Esophagus squamous epithelium (tissue), 5 donors: ENCODE measurements at regions not wholly inside any gene's neighbourhood (a gene's known extent, or its start where the extent isn't known, plus 50 kb on each side); places are given as distances from the start of the nearest gene placed in this dataset.

Experiments used
- DNase-seq: peaks from one replicate; lab custom pipeline; 2025; lab: John Stamatoyannopoulos, UW
- H3K27ac ChIP-seq, 4 donors: fragments of 200-600 bp; sonication (generic); one replicate each; pipeline ENCODE4 v1.5.1; 2016 to 2019; ENCODE audit warnings: mild to moderate bottlenecking in 1 of 4
- H3K27me3 ChIP-seq, 4 donors: fragments of 200-600 bp; sonication (generic); 1 replicate in 3 of 4; 2 replicates in 1 of 4; pipeline versions ENCODE4 v1.5.1 to v1.6.0; 2017 to 2021; ENCODE audit warnings: antibody characterized with exemption in 1 of 4
- H3K36me3 ChIP-seq, 3 donors: fragments of 200-600 bp; sonication (generic); one replicate each; pipeline ENCODE4 v1.5.1; 2016 to 2019
- H3K4me1 ChIP-seq, 3 donors: fragments of 200-600 bp; sonication (generic); one replicate each; pipeline ENCODE4 v1.5.1; 2017 to 2019
- H3K4me3 ChIP-seq, 4 donors: fragments of 200-600 bp; sonication (generic); 1 replicate in 3 of 4; 2 replicates in 1 of 4; pipeline ENCODE4 v1.5.1; 2016 to 2019; ENCODE audit warnings: mild to moderate bottlenecking in 2 of 4, moderate library complexity in 1 of 4
- H3K9me3 ChIP-seq, 3 donors: fragments of 200-600 bp; sonication (generic); one replicate each; pipeline ENCODE4 v1.5.1; 2016 to 2019
- CTCF ChIP-seq, 6 experiments: fragments of 450-650 bp in 4 of 6; fragments of 200-600 bp in 2 of 6; sonication (generic) in 2 of 6; IDR thresholded peaks; one replicate each; pipeline ENCODE4 v1.5.1; 2016 to 2019; ENCODE audit warnings: antibody characterized with exemption in 6 of 6, mild to moderate bottlenecking in 4 of 6, moderate library complexity in 4 of 6
- POLR2A ChIP-seq, 4 donors: fragments of 450-650 bp; IDR thresholded peaks; one replicate each; pipeline ENCODE4 v1.6.1; 2017; ENCODE audit warnings: antibody characterized with exemption in 4 of 4, mild to moderate bottlenecking in 4 of 4, moderate library complexity in 3 of 4
- WGBS, 2 donors: methylation state at CpG; one replicate each; pipeline ENCODE4 v1.1.5; 2018; 5-methylcytosine and 5-hydroxymethylcytosine counted together
- intact Hi-C: fragments of 100-400 bp; cut with DNase I; formaldehyde crosslinking; loops from one replicate; pipeline ENCODE4 v1.15.0; 2022
- donor health status: DM: yes; HTN: yes; CAD: no.

GRCh38 chr12:115708801-115709200 is 568.7 kb downstream of the MED13L start:
- Histone ChIP-seq H3K4me1 (no peaks in the 10 kb centered on the region), H3K36me3 (no peaks in the 10 kb centered on the region), H3K9me3 (no peaks in the 10 kb centered on the region), H3K4me3 (no peak overlapping the region), H3K27me3 (peaks cover 0 to 5% (median 0%) of the 10 kb centered on the region in 4 donors), H3K27ac (no peak overlapping the region)
- intact Hi-C loops, result no loop called here
- no peak for TF ChIP-seq CTCF (IDR thresholded peaks at IDR 0.05)
- no peak for TF ChIP-seq POLR2A (IDR thresholded peaks at IDR 0.05)
- DNase-seq, result no peak
- 24 to 30% methylated on average over 2 of the region's 2 CpGs for WGBS, 2 donors

GRCh38 chr12:115700896-115701465 is 576.5 kb downstream of the MED13L start:
- peaks cover 0 to 20% (median 0%) of the 10 kb centered on the region in 4 donors for H3K27me3 ChIP-seq
- 47 to 55% methylated on average over 7 of the region's 7 CpGs for WGBS, 2 donors
- TF ChIP-seq POLR2A (IDR thresholded peaks at IDR 0.05), result no peak
- no peak for TF ChIP-seq CTCF (IDR thresholded peaks at IDR 0.05)
- no peak for DNase-seq
- no peaks in the 10 kb centered on the region for H3K36me3 ChIP-seq
- intact Hi-C loops, result no loop called here
- H3K9me3 ChIP-seq, result no peaks in the 10 kb centered on the region
- H3K4me1 ChIP-seq, result no peaks in the 10 kb centered on the region
- no peak overlapping the region for H3K27ac ChIP-seq
- no peak overlapping the region for H3K4me3 ChIP-seq

- 83 to 93% methylated on average over 1 to 2 of the region's 2 CpGs for WGBS, 2 donors
- Histone ChIP-seq H3K36me3 (no peaks in the 10 kb centered on the region), H3K4me1 (no peaks in the 10 kb centered on the region), H3K27me3 (peaks cover 0 to 20% (median 0%) of the 10 kb centered on the region in 4 donors), H3K4me3 (no peak overlapping the region), H3K9me3 (no peaks in the 10 kb centered on the region), H3K27ac (no peak overlapping the region)
- TF ChIP-seq CTCF (IDR thresholded peaks at IDR 0.05), result no peak
- intact Hi-C loops, result no loop called here
- DNase-seq, result no peak
Measured at GRCh38 chr12:115700081-115700480, 577.4 kb downstream of the MED13L start.

- H3K36me3 ChIP-seq, result no peaks in the 10 kb centered on the region
- intact Hi-C loops, result no loop called here
- no peaks in the 10 kb centered on the region for H3K9me3 ChIP-seq
- WGBS, 2 donors, result 56 to 64% methylated on average over 3 of the region's 3 CpGs
- H3K4me3 ChIP-seq, result no peak overlapping the region
- DNase-seq, result no peak
- H3K27me3 ChIP-seq, result peaks cover 0 to 20% (median 0%) of the 10 kb centered on the region in 4 donors
- H3K27ac ChIP-seq, result no peak overlapping the region
- no peaks in the 10 kb centered on the region for H3K4me1 ChIP-seq
- TF ChIP-seq CTCF (IDR thresholded peaks at IDR 0.05) (no peak), POLR2A (IDR thresholded peaks at IDR 0.05) (no peak)
Measured at GRCh38 chr12:115698257-115698656, 579.2 kb downstream of the MED13L start.

GRCh38 chr12:115697340-115697739 is 580.2 kb downstream of the MED13L start:
- H3K27me3 ChIP-seq, result peaks cover 0 to 20% (median 0%) of the 10 kb centered on the region in 4 donors
- no peaks in the 10 kb centered on the region for H3K4me1 ChIP-seq
- H3K4me3 ChIP-seq, result no peak overlapping the region
- DNase-seq, result no peak
- intact Hi-C loops, result no loop called here
- H3K9me3 ChIP-seq, result no peaks in the 10 kb centered on the region
- TF ChIP-seq CTCF (IDR thresholded peaks at IDR 0.05), result no peak
- no peak for TF ChIP-seq POLR2A (IDR thresholded peaks at IDR 0.05)
- no peaks in the 10 kb centered on the region for H3K36me3 ChIP-seq
- H3K27ac ChIP-seq, result no peak overlapping the region
- 24 to 30% methylated on average over 5 of the region's 5 CpGs for WGBS, 2 donors
